Uterus (tissue), 2 donors: ENCODE measurements at regions not wholly inside any gene's neighbourhood (a gene's known extent, or its start where the extent isn't known, plus 50 kb on each side); places are given as distances from the start of the nearest gene placed in this dataset.

Experiments used
- POLR2A ChIP-seq, 2 donors: fragments of 450-650 bp; IDR thresholded peaks; one replicate each; pipeline ENCODE4 v1.6.1; 2016; ENCODE audit warnings: antibody characterized with exemption in 2 of 2, mild to moderate bottlenecking in 1 of 2, moderate library complexity in 1 of 2
- TF ChIP-seq, protein P1 (sequence below), 4 experiments: fragments of 200-600 bp in 2 of 4; fragments of 450-650 bp in 2 of 4; sonication (generic) in 2 of 4; IDR thresholded peaks; one replicate each; pipeline ENCODE4 v1.5.1; 2016 to 2019; ENCODE audit warnings: antibody characterized with exemption in 4 of 4, mild to moderate bottlenecking in 2 of 4, moderate library complexity in 1 of 4

DNA sequence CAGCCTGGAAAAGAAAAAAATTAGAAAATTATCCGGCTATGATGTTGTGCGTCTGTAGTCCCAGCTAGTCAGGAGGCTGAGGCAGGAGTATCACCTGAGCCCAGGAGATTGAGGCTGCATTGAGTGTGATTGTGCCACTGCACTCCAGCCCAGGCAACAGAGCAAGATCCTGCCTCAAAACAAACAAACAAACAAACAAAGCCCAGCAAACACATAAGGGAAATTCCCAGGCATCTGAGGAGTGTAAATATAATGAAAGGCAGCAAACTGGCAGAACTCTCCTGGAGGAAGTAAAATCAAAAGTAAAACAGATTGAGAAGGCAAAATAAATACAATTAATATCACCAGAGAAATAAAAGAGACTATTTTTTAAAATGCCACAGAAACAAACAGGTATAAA, 84.5 kb upstream of the ITGB1 start:
- TF ChIP-seq, protein P1, sequence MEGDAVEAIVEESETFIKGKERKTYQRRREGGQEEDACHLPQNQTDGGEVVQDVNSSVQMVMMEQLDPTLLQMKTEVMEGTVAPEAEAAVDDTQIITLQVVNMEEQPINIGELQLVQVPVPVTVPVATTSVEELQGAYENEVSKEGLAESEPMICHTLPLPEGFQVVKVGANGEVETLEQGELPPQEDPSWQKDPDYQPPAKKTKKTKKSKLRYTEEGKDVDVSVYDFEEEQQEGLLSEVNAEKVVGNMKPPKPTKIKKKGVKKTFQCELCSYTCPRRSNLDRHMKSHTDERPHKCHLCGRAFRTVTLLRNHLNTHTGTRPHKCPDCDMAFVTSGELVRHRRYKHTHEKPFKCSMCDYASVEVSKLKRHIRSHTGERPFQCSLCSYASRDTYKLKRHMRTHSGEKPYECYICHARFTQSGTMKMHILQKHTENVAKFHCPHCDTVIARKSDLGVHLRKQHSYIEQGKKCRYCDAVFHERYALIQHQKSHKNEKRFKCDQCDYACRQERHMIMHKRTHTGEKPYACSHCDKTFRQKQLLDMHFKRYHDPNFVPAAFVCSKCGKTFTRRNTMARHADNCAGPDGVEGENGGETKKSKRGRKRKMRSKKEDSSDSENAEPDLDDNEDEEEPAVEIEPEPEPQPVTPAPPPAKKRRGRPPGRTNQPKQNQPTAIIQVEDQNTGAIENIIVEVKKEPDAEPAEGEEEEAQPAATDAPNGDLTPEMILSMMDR (IDR thresholded peaks at IDR 0.05), result no peak
- no peak for TF ChIP-seq POLR2A (IDR thresholded peaks at IDR 0.05)
